OCI-LY3 (cell line): ENCODE measurements at regions not wholly inside any gene's neighbourhood (a gene's known extent, or its start where the extent isn't known, plus 50 kb on each side); places are given as distances from the start of the nearest gene placed in this dataset.

Experiments used
- EZH2phosphoT487 ChIP-seq: fragments of 200-600 bp; shearing (Covaris generic); IDR thresholded peaks from 2 replicates; pipeline ENCODE4 v1.6.1; 2018; ENCODE audit warnings: antibody characterized with exemption, mixed run types, low read depth
- TF ChIP-seq, protein P1 (sequence below): fragments of 200-600, 300-600 bp; sonication (generic); IDR thresholded peaks from 2 replicates; pipeline ENCODE4 v1.5.1; 2014; ENCODE audit warnings: antibody characterized with exemption, low read length, low read depth

DNA sequence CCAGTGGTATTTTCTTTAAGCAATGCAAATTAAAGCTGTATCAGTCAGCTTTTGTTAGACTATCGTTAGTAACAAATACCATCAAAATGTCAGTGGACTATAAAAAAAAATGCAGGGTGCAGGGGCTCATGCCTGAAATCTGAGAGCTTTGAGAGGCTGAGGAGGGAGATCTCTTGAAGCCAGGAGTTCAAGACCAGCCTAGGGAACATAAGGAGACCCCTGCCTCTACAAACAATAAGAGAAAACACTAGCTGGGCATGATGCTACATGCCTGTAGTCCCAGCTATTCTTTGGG lies 253.7 kb downstream of the MYCN start:
- TF ChIP-seq EZH2phosphoT487: no peak
- TF ChIP-seq, protein P1, sequence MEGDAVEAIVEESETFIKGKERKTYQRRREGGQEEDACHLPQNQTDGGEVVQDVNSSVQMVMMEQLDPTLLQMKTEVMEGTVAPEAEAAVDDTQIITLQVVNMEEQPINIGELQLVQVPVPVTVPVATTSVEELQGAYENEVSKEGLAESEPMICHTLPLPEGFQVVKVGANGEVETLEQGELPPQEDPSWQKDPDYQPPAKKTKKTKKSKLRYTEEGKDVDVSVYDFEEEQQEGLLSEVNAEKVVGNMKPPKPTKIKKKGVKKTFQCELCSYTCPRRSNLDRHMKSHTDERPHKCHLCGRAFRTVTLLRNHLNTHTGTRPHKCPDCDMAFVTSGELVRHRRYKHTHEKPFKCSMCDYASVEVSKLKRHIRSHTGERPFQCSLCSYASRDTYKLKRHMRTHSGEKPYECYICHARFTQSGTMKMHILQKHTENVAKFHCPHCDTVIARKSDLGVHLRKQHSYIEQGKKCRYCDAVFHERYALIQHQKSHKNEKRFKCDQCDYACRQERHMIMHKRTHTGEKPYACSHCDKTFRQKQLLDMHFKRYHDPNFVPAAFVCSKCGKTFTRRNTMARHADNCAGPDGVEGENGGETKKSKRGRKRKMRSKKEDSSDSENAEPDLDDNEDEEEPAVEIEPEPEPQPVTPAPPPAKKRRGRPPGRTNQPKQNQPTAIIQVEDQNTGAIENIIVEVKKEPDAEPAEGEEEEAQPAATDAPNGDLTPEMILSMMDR: no peak
